K562 (cell line): ENCODE measurements at regions not wholly inside any gene's neighbourhood (a gene's known extent, or its start where the extent isn't known, plus 50 kb on each side); places are given as distances from the start of the nearest gene placed in this dataset.
"Not testable (repeated sequence)": the region's sequence is repeated elsewhere in the genome, so short reads cannot be mapped to it uniquely, and the experiment has no call there.

ENCODE experiments used
- CTCF ChIP-seq, 3 experiments: IDR thresholded peaks in 2 of 3; conservative IDR thresholded peaks in 1 of 3; 2 replicates each; pipeline ENCODE4 v1.5.1; 2011 to 2012; ENCODE audit warnings: low read length in 3 of 3, mild to moderate bottlenecking in 3 of 3, control low read depth in 2 of 3, improper control_type of control experiment in 1 of 3, inconsistent platforms in 1 of 3, low read depth in 1 of 3, mixed read lengths in 1 of 3, moderate library complexity in 1 of 3; ENCODE audit not compliant: insufficient read depth in 2 of 3
- ELF1 ChIP-seq: fragments of 200-800 bp; sonication (Bioruptor generic); IDR thresholded peaks from 2 replicates; pipeline ENCODE4 v1.6.1; 2016; ENCODE audit warnings: missing genetic modification characterization, missing compliant biosample characterization
- KAT8 ChIP-seq: fragments of 450-650 bp; IDR thresholded peaks from 2 replicates; pipeline ENCODE4 v1.6.1; 2016; ENCODE audit warnings: low read depth, mild to moderate bottlenecking
- NR3C1 ChIP-seq: sonication (generic); formaldehyde crosslinking; IDR thresholded peaks from 2 replicates; pipeline ENCODE4 v1.8.1; 2022; ENCODE audit warnings: missing genetic modification reagents
- ZNF23 ChIP-seq: fragments of 250-450 bp; sonication (Bioruptor Pico); IDR thresholded peaks from 2 replicates; pipeline ENCODE4 v1.4.0; 2020; ENCODE audit warnings: mild to moderate bottlenecking
- ZNF3 ChIP-seq: fragments of 250-450 bp; sonication (Bioruptor Pico); IDR thresholded peaks from 2 replicates; pipeline ENCODE4 v1.5.0; 2021; ENCODE audit warnings: mild to moderate bottlenecking, moderate library complexity
- ZNF431 ChIP-seq: sonication (generic); formaldehyde crosslinking; IDR thresholded peaks from 2 replicates; pipeline ENCODE4 v1.8.0; 2022; ENCODE audit warnings: mild to moderate bottlenecking, missing genetic modification reagents
- TF ChIP-seq, protein P1 (sequence below), 2 experiments: fragments of 450-650 bp in 1 of 2; sonication (generic) in 1 of 2; formaldehyde crosslinking in 1 of 2; IDR thresholded peaks in 1 of 2; conservative IDR thresholded peaks in 1 of 2; 2 replicates each; pipeline versions ENCODE4 v1.6.1 to v1.8.1; 2016 to 2023; ENCODE audit warnings: mild to moderate bottlenecking in 2 of 2, moderate library complexity in 2 of 2, inconsistent platforms in 1 of 2, missing genetic modification reagents in 1 of 2
- TF ChIP-seq, protein P2 (sequence below): sonication (generic); formaldehyde crosslinking; IDR thresholded peaks from 2 replicates; pipeline ENCODE4 v1.8.1; 2022; ENCODE audit warnings: missing genetic modification reagents
- TF ChIP-seq, protein P3 (sequence below): fragments of 250-450 bp; sonication (Bioruptor Pico); IDR thresholded peaks from 2 replicates; pipeline ENCODE4 v1.4.0; 2020; ENCODE audit warnings: mild to moderate bottlenecking, moderate library complexity, borderline replicate concordance

GRCh38 chr9:39624048-39624447 lies 268.6 kb downstream of the SPATA31A1 start:
- not testable (repeated sequence) for TF ChIP-seq ZNF3 (CRISPR knock-in tag); KAT8; CTCF (IDR thresholded peaks at IDR 0.05 in 2 of 3, conservative IDR thresholded peaks at IDR 0.05 in 1 of 3; ENCODE audit: insufficient read depth in 2 of 3, low read depth in 1 of 3, low read length in 3 of 3); ELF1; NR3C1 (CRISPR knock-in tag); ZNF23 (CRISPR knock-in tag); ZNF431 (CRISPR knock-in tag)
- TF ChIP-seq, protein P1, sequence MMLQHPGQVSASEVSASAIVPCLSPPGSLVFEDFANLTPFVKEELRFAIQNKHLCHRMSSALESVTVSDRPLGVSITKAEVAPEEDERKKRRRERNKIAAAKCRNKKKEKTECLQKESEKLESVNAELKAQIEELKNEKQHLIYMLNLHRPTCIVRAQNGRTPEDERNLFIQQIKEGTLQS (IDR thresholded peaks at IDR 0.05), result not testable (repeated sequence)
- TF ChIP-seq, protein P1 (CRISPR knock-in tag; conservative IDR thresholded peaks at IDR 0.05), result not testable (repeated sequence)
- TF ChIP-seq, protein P2, sequence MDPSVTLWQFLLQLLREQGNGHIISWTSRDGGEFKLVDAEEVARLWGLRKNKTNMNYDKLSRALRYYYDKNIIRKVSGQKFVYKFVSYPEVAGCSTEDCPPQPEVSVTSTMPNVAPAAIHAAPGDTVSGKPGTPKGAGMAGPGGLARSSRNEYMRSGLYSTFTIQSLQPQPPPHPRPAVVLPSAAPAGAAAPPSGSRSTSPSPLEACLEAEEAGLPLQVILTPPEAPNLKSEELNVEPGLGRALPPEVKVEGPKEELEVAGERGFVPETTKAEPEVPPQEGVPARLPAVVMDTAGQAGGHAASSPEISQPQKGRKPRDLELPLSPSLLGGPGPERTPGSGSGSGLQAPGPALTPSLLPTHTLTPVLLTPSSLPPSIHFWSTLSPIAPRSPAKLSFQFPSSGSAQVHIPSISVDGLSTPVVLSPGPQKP (CRISPR knock-in tag), result not testable (repeated sequence)
- TF ChIP-seq, protein P3, sequence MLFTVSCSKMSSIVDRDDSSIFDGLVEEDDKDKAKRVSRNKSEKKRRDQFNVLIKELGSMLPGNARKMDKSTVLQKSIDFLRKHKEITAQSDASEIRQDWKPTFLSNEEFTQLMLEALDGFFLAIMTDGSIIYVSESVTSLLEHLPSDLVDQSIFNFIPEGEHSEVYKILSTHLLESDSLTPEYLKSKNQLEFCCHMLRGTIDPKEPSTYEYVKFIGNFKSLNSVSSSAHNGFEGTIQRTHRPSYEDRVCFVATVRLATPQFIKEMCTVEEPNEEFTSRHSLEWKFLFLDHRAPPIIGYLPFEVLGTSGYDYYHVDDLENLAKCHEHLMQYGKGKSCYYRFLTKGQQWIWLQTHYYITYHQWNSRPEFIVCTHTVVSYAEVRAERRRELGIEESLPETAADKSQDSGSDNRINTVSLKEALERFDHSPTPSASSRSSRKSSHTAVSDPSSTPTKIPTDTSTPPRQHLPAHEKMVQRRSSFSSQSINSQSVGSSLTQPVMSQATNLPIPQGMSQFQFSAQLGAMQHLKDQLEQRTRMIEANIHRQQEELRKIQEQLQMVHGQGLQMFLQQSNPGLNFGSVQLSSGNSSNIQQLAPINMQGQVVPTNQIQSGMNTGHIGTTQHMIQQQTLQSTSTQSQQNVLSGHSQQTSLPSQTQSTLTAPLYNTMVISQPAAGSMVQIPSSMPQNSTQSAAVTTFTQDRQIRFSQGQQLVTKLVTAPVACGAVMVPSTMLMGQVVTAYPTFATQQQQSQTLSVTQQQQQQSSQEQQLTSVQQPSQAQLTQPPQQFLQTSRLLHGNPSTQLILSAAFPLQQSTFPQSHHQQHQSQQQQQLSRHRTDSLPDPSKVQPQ (CRISPR knock-in tag), result not testable (repeated sequence)
